ENCODE measurements at regions not wholly inside any gene's neighbourhood (a gene's known extent, or its start where the extent isn't known, plus 50 kb on each side); places are given as distances from the start of the nearest gene placed in this dataset.

DNA sequence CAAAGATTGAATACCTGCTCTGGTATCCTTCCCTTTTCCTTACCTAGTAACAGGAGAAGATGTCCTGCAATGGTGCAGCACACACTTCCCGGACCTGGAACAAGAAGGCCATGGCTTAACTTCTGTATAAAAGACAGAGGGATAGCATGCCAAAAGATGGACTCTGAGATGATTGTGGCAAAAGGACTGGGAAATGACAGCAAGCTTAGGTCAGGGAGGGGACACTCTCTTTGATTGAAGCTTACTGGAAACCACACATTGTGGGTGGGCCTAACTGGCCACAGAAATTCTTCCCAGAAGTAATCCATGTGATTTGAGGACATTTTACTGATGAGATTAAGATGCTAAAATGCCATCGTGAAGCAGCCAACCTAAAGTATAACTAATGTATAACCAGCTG lies 71.0 kb upstream of the OTUD4 start:
- no peak for DNase-seq (ENCODE audit: low read depth in 2 of 3, low spot score in 1 of 3)

- no peak for DNase-seq (ENCODE audit: low read depth in 2 of 3, low spot score in 1 of 3)
Observed at GRCh38 chr4:145248971-145249370, 68.6 kb upstream of the OTUD4 start.

DNA sequence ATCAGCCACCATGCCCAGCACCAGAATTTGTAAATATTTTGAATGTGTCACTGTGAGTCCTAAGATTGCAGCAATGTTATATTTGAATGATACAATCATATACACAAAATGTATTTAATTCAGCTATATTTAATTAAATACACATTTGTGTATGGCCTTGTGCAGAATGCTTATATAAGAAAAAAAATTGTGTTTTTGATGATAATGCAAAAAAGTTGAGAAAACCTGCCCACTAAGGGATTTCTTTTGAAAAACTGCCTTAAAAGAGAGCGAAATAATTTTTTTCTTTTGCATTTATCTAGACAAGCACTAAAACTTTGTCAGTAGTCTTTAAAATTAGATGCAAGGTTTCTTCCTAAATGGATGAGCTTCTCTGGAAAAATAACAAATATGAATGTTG lies 68.1 kb upstream of the OTUD4 start:
- no peak for DNase-seq (ENCODE audit: low read depth in 2 of 3, low spot score in 1 of 3)

- peak; percentile 16 to 64 (median 32) for DNase-seq (ENCODE audit: low read depth in 2 of 3, low spot score in 1 of 3)
Observed at GRCh38 chr4:145234091-145234706, 53.8 kb upstream of the OTUD4 start.

- DNase-seq (ENCODE audit: low read depth in 2 of 3, low spot score in 1 of 3), result no peak
Observed at GRCh38 chr4:145231906-145232700, 51.7 kb upstream of the OTUD4 start.

- DNase-seq (ENCODE audit: low read depth in 2 of 3, low spot score in 1 of 3), result no peak
Observed at GRCh38 chr4:145230726-145231125, 50.3 kb upstream of the OTUD4 start.

Data from stimulated activated CD4-positive, alpha-beta T cell treated with anti-CD3 and anti-CD28 coated beads, Interleukin-12 subunit alpha, Interleukin-12 subunit beta, amount 100 ng/mL, for 48 hours (primary cell).